HEK293T (cell line): ENCODE measurements at regions not wholly inside any gene's neighbourhood (a gene's known extent, or its start where the extent isn't known, plus 50 kb on each side); places are given as distances from the start of the nearest gene placed in this dataset.
"Not testable (repeated sequence)": the region's sequence is repeated elsewhere in the genome, so short reads cannot be mapped to it uniquely, and the experiment has no call there.

ENCODE experiments used
- CTBP1 ChIP-seq: fragments of 450-650 bp; IDR thresholded peaks from 2 replicates; pipeline ENCODE4 v1.6.1; 2016; ENCODE audit warnings: borderline replicate concordance
- FOXA1 ChIP-seq: fragments of 450-650 bp; IDR thresholded peaks from 2 replicates; pipeline ENCODE4 v1.6.1; 2016; ENCODE audit warnings: mild to moderate bottlenecking
- FOXK2 ChIP-seq: fragments of 450-650 bp; IDR thresholded peaks from 2 replicates; pipeline ENCODE4 v1.6.1; 2016; ENCODE audit warnings: mild to moderate bottlenecking
- HDGF ChIP-seq: fragments of 450-650 bp; IDR thresholded peaks from 2 replicates; pipeline ENCODE4 v1.6.1; 2017; ENCODE audit warnings: antibody characterized with exemption, borderline replicate concordance
- LEF1 ChIP-seq: fragments of 450-650 bp; IDR thresholded peaks from 2 replicates; pipeline ENCODE4 v1.6.1; 2017; ENCODE audit warnings: mild to moderate bottlenecking, borderline replicate concordance
- NFRKB ChIP-seq: fragments of 450-650 bp; IDR thresholded peaks from 2 replicates; pipeline ENCODE4 v1.6.1; 2016; ENCODE audit warnings: mild to moderate bottlenecking, moderate library complexity
- SUZ12 ChIP-seq: fragments of 450-650 bp; IDR thresholded peaks from 2 replicates; pipeline ENCODE4 v1.6.1; 2016; ENCODE audit warnings: mild to moderate bottlenecking
- TARDBP ChIP-seq: fragments of 450-650 bp; IDR thresholded peaks from 2 replicates; pipeline ENCODE4 v1.6.1; 2016
- TF ChIP-seq, protein P1 (sequence below): fragments of 450-650 bp; IDR thresholded peaks from 2 replicates; pipeline ENCODE4 v1.6.1; 2016

- not testable (repeated sequence) for TF ChIP-seq SUZ12, CTBP1, LEF1, FOXA1, HDGF, NFRKB, FOXK2, TARDBP
- TF ChIP-seq, protein P1, sequence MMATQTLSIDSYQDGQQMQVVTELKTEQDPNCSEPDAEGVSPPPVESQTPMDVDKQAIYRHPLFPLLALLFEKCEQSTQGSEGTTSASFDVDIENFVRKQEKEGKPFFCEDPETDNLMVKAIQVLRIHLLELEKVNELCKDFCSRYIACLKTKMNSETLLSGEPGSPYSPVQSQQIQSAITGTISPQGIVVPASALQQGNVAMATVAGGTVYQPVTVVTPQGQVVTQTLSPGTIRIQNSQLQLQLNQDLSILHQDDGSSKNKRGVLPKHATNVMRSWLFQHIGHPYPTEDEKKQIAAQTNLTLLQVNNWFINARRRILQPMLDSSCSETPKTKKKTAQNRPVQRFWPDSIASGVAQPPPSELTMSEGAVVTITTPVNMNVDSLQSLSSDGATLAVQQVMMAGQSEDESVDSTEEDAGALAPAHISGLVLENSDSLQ, result not testable (repeated sequence)
Measured at GRCh38 chr4:8983921-8984320, 112.3 kb upstream of the HMX1 start.
